ENCODE measurements at regions not wholly inside any gene's neighbourhood (a gene's known extent, or its start where the extent isn't known, plus 50 kb on each side); places are given as distances from the start of the nearest gene placed in this dataset.

- TF ChIP-seq CTCF (IDR thresholded peaks at IDR 0.05) (no peak), POLR2A (IDR thresholded peaks at IDR 0.05) (no peak)
These were observed 94.8 kb upstream of the SRD5A2 start for GRCh38 chr2:31675485-31675901.

Data from testis (tissue), 2 donors.